HEK293T (cell line): ENCODE measurements at regions not wholly inside any gene's neighbourhood (a gene's known extent, or its start where the extent isn't known, plus 50 kb on each side); places are given as distances from the start of the nearest gene placed in this dataset.

Experiments used
- ARNT ChIP-seq: fragments of 450-650 bp; IDR thresholded peaks from 2 replicates; pipeline ENCODE4 v1.6.1; 2017; ENCODE audit warnings: mild to moderate bottlenecking
- BHLHE40 ChIP-seq: fragments of 450-650 bp; IDR thresholded peaks from 2 replicates; pipeline ENCODE4 v1.6.1; 2016; ENCODE audit warnings: mild to moderate bottlenecking, moderate library complexity, borderline replicate concordance
- CTBP1 ChIP-seq: fragments of 450-650 bp; IDR thresholded peaks from 2 replicates; pipeline ENCODE4 v1.6.1; 2016; ENCODE audit warnings: borderline replicate concordance
- ELF4 ChIP-seq: fragments of 450-650 bp; IDR thresholded peaks from 2 replicates; pipeline ENCODE4 v1.6.1; 2017; ENCODE audit warnings: antibody characterized with exemption
- FOXA1 ChIP-seq: fragments of 450-650 bp; IDR thresholded peaks from 2 replicates; pipeline ENCODE4 v1.6.1; 2016; ENCODE audit warnings: mild to moderate bottlenecking
- FOXM1 ChIP-seq: fragments of 450-650 bp; IDR thresholded peaks from 2 replicates; pipeline ENCODE4 v1.6.1; 2017; ENCODE audit warnings: mild to moderate bottlenecking, borderline replicate concordance
- HDGF ChIP-seq: fragments of 450-650 bp; IDR thresholded peaks from 2 replicates; pipeline ENCODE4 v1.6.1; 2017; ENCODE audit warnings: antibody characterized with exemption, borderline replicate concordance
- L3MBTL2 ChIP-seq: fragments of 450-650 bp; conservative IDR thresholded peaks from 2 replicates; pipeline ENCODE4 v1.6.1; 2016; ENCODE audit warnings: mild to moderate bottlenecking
- NFRKB ChIP-seq: fragments of 450-650 bp; IDR thresholded peaks from 2 replicates; pipeline ENCODE4 v1.6.1; 2016; ENCODE audit warnings: mild to moderate bottlenecking, moderate library complexity
- PKNOX1 ChIP-seq: fragments of 450-650 bp; IDR thresholded peaks from 2 replicates; pipeline ENCODE4 v1.6.1; 2016
- SP1 ChIP-seq: fragments of 450-650 bp; IDR thresholded peaks from 2 replicates; pipeline ENCODE4 v1.6.1; 2017
- SUZ12 ChIP-seq: fragments of 450-650 bp; IDR thresholded peaks from 2 replicates; pipeline ENCODE4 v1.6.1; 2016; ENCODE audit warnings: mild to moderate bottlenecking
- TARDBP ChIP-seq: fragments of 450-650 bp; IDR thresholded peaks from 2 replicates; pipeline ENCODE4 v1.6.1; 2016
- ZNF384 ChIP-seq: fragments of 450-650 bp; IDR thresholded peaks from 2 replicates; pipeline ENCODE4 v1.6.1; 2016

GRCh38 chr7:79855172-79855571, 279.5 kb upstream of the GNAI1 start:
- TF ChIP-seq ARNT, result no peak
- no peak for TF ChIP-seq SP1
- no peak for TF ChIP-seq SUZ12
- TF ChIP-seq FOXA1, result no peak
- no peak for TF ChIP-seq L3MBTL2
- no peak for TF ChIP-seq NFRKB
- no peak for TF ChIP-seq FOXM1
- no peak for TF ChIP-seq PKNOX1
- no peak for TF ChIP-seq TARDBP
- no peak for TF ChIP-seq HDGF
- TF ChIP-seq BHLHE40, result no peak
- no peak for TF ChIP-seq ZNF384
- no peak for TF ChIP-seq ELF4
- TF ChIP-seq CTBP1, result no peak
